ENCODE measurements at regions not wholly inside any gene's neighbourhood (a gene's known extent, or its start where the extent isn't known, plus 50 kb on each side); places are given as distances from the start of the nearest gene placed in this dataset.

DNA sequence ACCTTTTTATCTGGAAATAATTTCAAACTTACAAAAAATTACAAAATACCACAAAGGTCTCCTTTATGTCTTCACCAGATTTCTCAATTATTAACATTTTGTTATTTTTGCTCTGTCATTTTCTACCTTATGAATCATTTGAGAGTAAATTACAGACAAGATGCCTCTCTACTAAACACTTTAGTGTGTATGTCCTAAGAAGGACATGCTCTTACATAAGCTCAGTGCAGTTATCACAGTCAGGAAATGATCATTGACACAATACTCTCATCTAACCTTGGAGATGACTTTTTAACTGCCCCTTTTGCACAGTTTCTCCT is 378.9 kb upstream of the RUNX1 start:
- no peak for DNase-seq (ENCODE audit: low spot score)

GRCh38 chr21:35427320-35428000 is 378.4 kb upstream of the RUNX1 start:
- no peak for DNase-seq (ENCODE audit: low spot score)
- TF ChIP-seq, protein P1, sequence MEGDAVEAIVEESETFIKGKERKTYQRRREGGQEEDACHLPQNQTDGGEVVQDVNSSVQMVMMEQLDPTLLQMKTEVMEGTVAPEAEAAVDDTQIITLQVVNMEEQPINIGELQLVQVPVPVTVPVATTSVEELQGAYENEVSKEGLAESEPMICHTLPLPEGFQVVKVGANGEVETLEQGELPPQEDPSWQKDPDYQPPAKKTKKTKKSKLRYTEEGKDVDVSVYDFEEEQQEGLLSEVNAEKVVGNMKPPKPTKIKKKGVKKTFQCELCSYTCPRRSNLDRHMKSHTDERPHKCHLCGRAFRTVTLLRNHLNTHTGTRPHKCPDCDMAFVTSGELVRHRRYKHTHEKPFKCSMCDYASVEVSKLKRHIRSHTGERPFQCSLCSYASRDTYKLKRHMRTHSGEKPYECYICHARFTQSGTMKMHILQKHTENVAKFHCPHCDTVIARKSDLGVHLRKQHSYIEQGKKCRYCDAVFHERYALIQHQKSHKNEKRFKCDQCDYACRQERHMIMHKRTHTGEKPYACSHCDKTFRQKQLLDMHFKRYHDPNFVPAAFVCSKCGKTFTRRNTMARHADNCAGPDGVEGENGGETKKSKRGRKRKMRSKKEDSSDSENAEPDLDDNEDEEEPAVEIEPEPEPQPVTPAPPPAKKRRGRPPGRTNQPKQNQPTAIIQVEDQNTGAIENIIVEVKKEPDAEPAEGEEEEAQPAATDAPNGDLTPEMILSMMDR (IDR thresholded peaks at IDR 0.05; ENCODE audit: extremely low read depth, missing control alignments), result no peak

More for the DNA sequence above, 378.9 kb upstream of the RUNX1 start:
- TF ChIP-seq, protein P1 (IDR thresholded peaks at IDR 0.05; ENCODE audit: extremely low read depth, missing control alignments), result no peak

DNA sequence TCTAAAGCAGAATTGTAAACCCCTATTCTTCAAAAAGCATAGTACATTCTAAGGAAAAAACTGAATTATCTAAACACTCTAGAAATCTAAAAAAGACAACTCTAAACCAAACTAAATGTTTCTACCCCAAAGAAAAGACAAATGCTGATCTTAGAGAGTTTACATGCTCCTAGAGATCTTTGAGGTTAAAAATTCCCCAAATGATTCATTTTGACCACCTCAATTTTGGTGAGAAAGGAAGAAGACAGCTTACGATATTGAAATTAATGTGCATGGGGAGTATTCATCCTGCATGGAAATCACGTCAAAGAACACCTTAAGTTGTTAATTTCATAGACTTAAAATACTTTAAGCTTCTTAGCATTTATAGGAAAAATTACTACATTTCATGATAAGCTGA is 377.8 kb upstream of the RUNX1 start:
- TF ChIP-seq, protein P1 (IDR thresholded peaks at IDR 0.05; ENCODE audit: extremely low read depth, missing control alignments), result no peak
- no peak for DNase-seq (ENCODE audit: low spot score)

GRCh38 chr21:35426469-35426868 is 377.4 kb upstream of the RUNX1 start:
- DNase-seq (ENCODE audit: low spot score), result no peak
- TF ChIP-seq, protein P1 (IDR thresholded peaks at IDR 0.05; ENCODE audit: extremely low read depth, missing control alignments), result no peak

DNA sequence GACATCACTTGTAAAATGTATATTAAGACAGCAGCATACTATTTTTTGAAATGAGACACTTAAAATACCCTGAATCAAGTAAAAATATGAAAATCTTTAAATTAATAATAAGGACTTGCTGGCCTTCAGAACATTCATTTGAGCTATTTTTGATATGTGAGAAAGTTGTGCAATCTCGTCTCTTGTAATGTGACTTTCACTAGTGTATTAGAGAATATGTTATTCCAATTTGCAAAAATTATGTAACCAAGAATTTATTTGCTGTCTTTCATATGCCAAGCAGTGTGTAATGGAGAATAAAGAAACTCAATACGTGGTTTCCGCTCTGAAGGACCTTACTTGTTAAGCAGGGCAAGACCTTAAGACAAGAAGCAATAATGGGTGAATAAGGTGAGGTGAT is 375.0 kb upstream of the RUNX1 start:
- no peak for DNase-seq (ENCODE audit: low spot score)
- TF ChIP-seq, protein P1 (IDR thresholded peaks at IDR 0.05; ENCODE audit: extremely low read depth, missing control alignments), result no peak

- TF ChIP-seq, protein P1 (IDR thresholded peaks at IDR 0.05; ENCODE audit: extremely low read depth, missing control alignments), result no peak
- no peak for DNase-seq (ENCODE audit: low spot score)
These were observed 374.6 kb upstream of the RUNX1 start for GRCh38 chr21:35423709-35424108.

DNA sequence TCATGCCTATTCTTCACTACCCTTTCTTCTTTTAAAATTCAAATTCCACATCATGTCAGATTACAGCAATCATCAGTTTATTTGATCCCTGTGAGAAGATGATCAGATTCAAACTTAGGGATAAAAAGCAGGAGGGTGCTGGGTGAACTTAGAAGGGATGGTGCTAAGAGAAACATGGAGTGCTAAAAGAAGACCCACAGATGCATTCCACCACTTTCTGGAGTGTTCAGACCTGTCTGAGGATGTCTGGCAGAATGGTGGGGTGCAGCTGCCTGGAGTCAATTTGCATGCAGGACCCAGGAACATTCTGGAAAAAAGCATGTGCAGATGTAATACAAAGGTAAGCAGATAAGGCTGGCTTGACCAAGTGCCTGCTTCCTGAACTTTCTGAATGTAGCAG is 372.9 kb upstream of the RUNX1 start:
- TF ChIP-seq, protein P1 (IDR thresholded peaks at IDR 0.05; ENCODE audit: extremely low read depth, missing control alignments), result no peak
- DNase-seq (ENCODE audit: low spot score), result no peak
